Dendritic cell treated with granulocyte-macrophage colony-stimulating factor and Interleukin-4, amounts not matched to agents 40 ng/mL and 50 ng/mL, for 4 days (primary cell): ENCODE measurements at regions not wholly inside any gene's neighbourhood (a gene's known extent, or its start where the extent isn't known, plus 50 kb on each side); places are given as distances from the start of the nearest gene placed in this dataset.

Experiments used
- H3K27ac Mint-ChIP-seq: one replicate; pipeline ENCODE4 v1.8.0; 2022; ENCODE audit warnings: mild to moderate bottlenecking, mixed read lengths
- H3K27me3 Mint-ChIP-seq: one replicate; pipeline ENCODE4 v1.8.0; 2022; ENCODE audit warnings: mild to moderate bottlenecking, mixed read lengths
- H3K36me3 Mint-ChIP-seq: one replicate; pipeline ENCODE4 v1.8.0; 2022; ENCODE audit warnings: low read depth, mixed read lengths
- H3K4me1 Mint-ChIP-seq: one replicate; pipeline ENCODE4 v1.8.0; 2022; ENCODE audit warnings: low read depth, mixed read lengths
- H3K4me3 Mint-ChIP-seq: one replicate; pipeline ENCODE4 v1.8.0; 2022; ENCODE audit warnings: mild to moderate bottlenecking, moderate library complexity, mixed read lengths
- H3K9me3 Mint-ChIP-seq: one replicate; pipeline ENCODE4 v1.8.0; 2022; ENCODE audit warnings: mixed read lengths
- intact Hi-C: fragments of 100-400 bp; cut with micrococcal nuclease; formaldehyde crosslinking; loops from one replicate; pipeline ENCODE4 v1.15.0; 2022

GRCh38 chr3:115450036-115450435, 173.3 kb upstream of the GAP43 start:
- Mint-ChIP-seq H3K4me3 (no peak overlapping the region), H3K27me3 (no peaks in the 10 kb centered on the region), H3K36me3 (no peaks in the 10 kb centered on the region), H3K9me3 (no peaks in the 10 kb centered on the region), H3K4me1 (no peaks in the 10 kb centered on the region), H3K27ac (no peak overlapping the region)
- intact Hi-C loops, result no loop called here

- H3K27ac Mint-ChIP-seq, result no peak overlapping the region
- H3K27me3 Mint-ChIP-seq, result no peaks in the 10 kb centered on the region
- no peaks in the 10 kb centered on the region for H3K4me1 Mint-ChIP-seq
- H3K36me3 Mint-ChIP-seq, result no peaks in the 10 kb centered on the region
- H3K9me3 Mint-ChIP-seq, result peaks cover 8% of the 10 kb centered on the region
- intact Hi-C loops, result no loop called here
- no peak overlapping the region for H3K4me3 Mint-ChIP-seq
Observed at GRCh38 chr3:115464036-115464435, 159.3 kb upstream of the GAP43 start.

- H3K9me3 Mint-ChIP-seq, result no peaks in the 10 kb centered on the region
- no peaks in the 10 kb centered on the region for H3K36me3 Mint-ChIP-seq
- H3K27me3 Mint-ChIP-seq, result no peaks in the 10 kb centered on the region
- no peak overlapping the region for H3K4me3 Mint-ChIP-seq
- H3K27ac Mint-ChIP-seq, result no peak overlapping the region
- intact Hi-C loops, result no loop called here
- no peaks in the 10 kb centered on the region for H3K4me1 Mint-ChIP-seq
Observed at GRCh38 chr3:115469649-115470048, 153.7 kb upstream of the GAP43 start.

- H3K9me3 Mint-ChIP-seq, result no peaks in the 10 kb centered on the region
- H3K27ac Mint-ChIP-seq, result no peak overlapping the region
- intact Hi-C loops, result no loop called here
- H3K27me3 Mint-ChIP-seq, result no peaks in the 10 kb centered on the region
- no peaks in the 10 kb centered on the region for H3K36me3 Mint-ChIP-seq
- H3K4me1 Mint-ChIP-seq, result no peaks in the 10 kb centered on the region
- no peak overlapping the region for H3K4me3 Mint-ChIP-seq
Observed at GRCh38 chr3:115470254-115470653, 153.1 kb upstream of the GAP43 start.

- Mint-ChIP-seq H3K9me3 (no peaks in the 10 kb centered on the region), H3K4me1 (no peaks in the 10 kb centered on the region), H3K4me3 (no peak overlapping the region), H3K27me3 (no peaks in the 10 kb centered on the region), H3K36me3 (no peaks in the 10 kb centered on the region), H3K27ac (no peak overlapping the region)
- intact Hi-C loops, result no loop called here
Observed at GRCh38 chr3:115475178-115476041, 147.9 kb upstream of the GAP43 start.

GRCh38 chr3:115476472-115476871, 146.8 kb upstream of the GAP43 start:
- no peaks in the 10 kb centered on the region for H3K27me3 Mint-ChIP-seq
- no peaks in the 10 kb centered on the region for H3K9me3 Mint-ChIP-seq
- H3K27ac Mint-ChIP-seq, result no peak overlapping the region
- no peaks in the 10 kb centered on the region for H3K4me1 Mint-ChIP-seq
- no peaks in the 10 kb centered on the region for H3K36me3 Mint-ChIP-seq
- H3K4me3 Mint-ChIP-seq, result no peak overlapping the region
- intact Hi-C loops, result no loop called here

GRCh38 chr3:115478359-115478758, 145.0 kb upstream of the GAP43 start:
- no peaks in the 10 kb centered on the region for H3K4me1 Mint-ChIP-seq
- no peak overlapping the region for H3K27ac Mint-ChIP-seq
- H3K36me3 Mint-ChIP-seq, result no peaks in the 10 kb centered on the region
- no peak overlapping the region for H3K4me3 Mint-ChIP-seq
- intact Hi-C loops, result no loop called here
- H3K9me3 Mint-ChIP-seq, result peaks cover 6% of the 10 kb centered on the region
- no peaks in the 10 kb centered on the region for H3K27me3 Mint-ChIP-seq

- Mint-ChIP-seq H3K4me1 (no peaks in the 10 kb centered on the region), H3K36me3 (no peaks in the 10 kb centered on the region), H3K4me3 (no peak overlapping the region), H3K27ac (no peak overlapping the region), H3K27me3 (no peaks in the 10 kb centered on the region), H3K9me3 (peaks cover 11% of the 10 kb centered on the region)
- intact Hi-C loops, result no loop called here
Observed at GRCh38 chr3:115486880-115487279, 136.4 kb upstream of the GAP43 start.

GRCh38 chr3:115487968-115488367, 135.3 kb upstream of the GAP43 start:
- Mint-ChIP-seq H3K36me3 (no peaks in the 10 kb centered on the region), H3K9me3 (peaks cover 9% of the 10 kb centered on the region), H3K4me1 (no peaks in the 10 kb centered on the region), H3K4me3 (no peak overlapping the region), H3K27me3 (no peaks in the 10 kb centered on the region), H3K27ac (no peak overlapping the region)
- intact Hi-C loops, result no loop called here

GRCh38 chr3:115488409-115488808, 134.9 kb upstream of the GAP43 start:
- no peaks in the 10 kb centered on the region for H3K4me1 Mint-ChIP-seq
- no peaks in the 10 kb centered on the region for H3K27me3 Mint-ChIP-seq
- H3K9me3 Mint-ChIP-seq, result peaks cover 4% of the 10 kb centered on the region
- no peak overlapping the region for H3K4me3 Mint-ChIP-seq
- intact Hi-C loops, result no loop called here
- H3K27ac Mint-ChIP-seq, result no peak overlapping the region
- H3K36me3 Mint-ChIP-seq, result no peaks in the 10 kb centered on the region

GRCh38 chr3:115494826-115495225, 128.5 kb upstream of the GAP43 start:
- no peak overlapping the region for H3K4me3 Mint-ChIP-seq
- H3K9me3 Mint-ChIP-seq, result peaks cover 8% of the 10 kb centered on the region
- H3K27me3 Mint-ChIP-seq, result no peaks in the 10 kb centered on the region
- no peak overlapping the region for H3K27ac Mint-ChIP-seq
- no peaks in the 10 kb centered on the region for H3K4me1 Mint-ChIP-seq
- H3K36me3 Mint-ChIP-seq, result no peaks in the 10 kb centered on the region
- intact Hi-C loops, result no loop called here

- intact Hi-C loops, result no loop called here
- peaks cover 8% of the 10 kb centered on the region for H3K9me3 Mint-ChIP-seq
- H3K27ac Mint-ChIP-seq, result no peak overlapping the region
- H3K27me3 Mint-ChIP-seq, result no peaks in the 10 kb centered on the region
- H3K4me3 Mint-ChIP-seq, result no peak overlapping the region
- H3K36me3 Mint-ChIP-seq, result no peaks in the 10 kb centered on the region
- H3K4me1 Mint-ChIP-seq, result no peaks in the 10 kb centered on the region
Observed at GRCh38 chr3:115498421-115498820, 124.9 kb upstream of the GAP43 start.

GRCh38 chr3:115498898-115499297, 124.4 kb upstream of the GAP43 start:
- Mint-ChIP-seq H3K36me3 (no peaks in the 10 kb centered on the region), H3K4me1 (no peaks in the 10 kb centered on the region), H3K9me3 (peaks cover 8% of the 10 kb centered on the region), H3K27ac (no peak overlapping the region), H3K4me3 (no peak overlapping the region), H3K27me3 (no peaks in the 10 kb centered on the region)
- intact Hi-C loops, result no loop called here

GRCh38 chr3:115499666-115500065, 123.6 kb upstream of the GAP43 start:
- intact Hi-C loops, result no loop called here
- Mint-ChIP-seq H3K27me3 (no peaks in the 10 kb centered on the region), H3K36me3 (no peaks in the 10 kb centered on the region), H3K4me1 (no peaks in the 10 kb centered on the region), H3K4me3 (no peak overlapping the region), H3K27ac (no peak overlapping the region), H3K9me3 (peaks cover 8% of the 10 kb centered on the region)

- Mint-ChIP-seq H3K27ac (no peak overlapping the region), H3K4me1 (no peaks in the 10 kb centered on the region), H3K36me3 (no peaks in the 10 kb centered on the region), H3K9me3 (peaks cover 10% of the 10 kb centered on the region), H3K4me3 (no peak overlapping the region), H3K27me3 (no peaks in the 10 kb centered on the region)
- intact Hi-C loops, result no loop called here
Observed at GRCh38 chr3:115500795-115501194, 122.5 kb upstream of the GAP43 start.
